Stomach smooth muscle (tissue), 2 donors: ENCODE measurements at regions not wholly inside any gene's neighbourhood (a gene's known extent, or its start where the extent isn't known, plus 50 kb on each side); places are given as distances from the start of the nearest gene placed in this dataset.

Experiments
- H3K27ac ChIP-seq: one replicate; pipeline ENCODE4 v1.7.0; 2013; ENCODE audit warnings: mild to moderate bottlenecking, low read length, inconsistent platforms
- H3K27me3 ChIP-seq, 2 donors: one replicate each; pipeline ENCODE4 v1.7.0; 2013; ENCODE audit warnings: low read length in 2 of 2; ENCODE audit not compliant: insufficient read depth in 2 of 2, control insufficient read depth in 1 of 2
- H3K36me3 ChIP-seq, 2 donors: one replicate each; pipeline ENCODE4 v1.7.0; 2013; ENCODE audit warnings: low read length in 2 of 2; ENCODE audit not compliant: control insufficient read depth in 2 of 2, insufficient read depth in 2 of 2
- H3K4me1 ChIP-seq: one replicate; pipeline ENCODE4 v1.7.0; 2013; ENCODE audit warnings: low read length; ENCODE audit not compliant: control insufficient read depth, insufficient read depth
- H3K4me3 ChIP-seq, 2 donors: one replicate each; pipeline ENCODE4 v1.7.0; 2013; ENCODE audit warnings: low read length in 2 of 2
- H3K9ac ChIP-seq, 2 donors: one replicate each; pipeline ENCODE4 v1.7.0; 2013; ENCODE audit warnings: low read length in 2 of 2, mild to moderate bottlenecking in 1 of 2
- H3K9me3 ChIP-seq, 2 donors: one replicate each; pipeline ENCODE4 v1.7.0; 2013; ENCODE audit warnings: low read length in 2 of 2; ENCODE audit not compliant: control insufficient read depth in 2 of 2
- donor health status: healthy.
- donor health status: Pancreatic carcinoma.

- H3K27ac ChIP-seq, result no peak overlapping the region
- no peaks in the 10 kb centered on the region for H3K27me3 ChIP-seq
- no peaks in the 10 kb centered on the region for H3K36me3 ChIP-seq
- no peak overlapping the region for H3K4me3 ChIP-seq
- no peaks in the 10 kb centered on the region for H3K4me1 ChIP-seq
- no peaks in the 10 kb centered on the region for H3K9me3 ChIP-seq
- H3K9ac ChIP-seq, result no peak overlapping the region
Observed at GRCh38 chr18:42401131-42401673, 446.2 kb downstream of the PIK3C3 start.

GRCh38 chr18:42404151-42404550 is 449.1 kb downstream of the PIK3C3 start:
- Histone ChIP-seq H3K27me3 (no peaks in the 10 kb centered on the region), H3K36me3 (no peaks in the 10 kb centered on the region), H3K27ac (no peak overlapping the region), H3K4me1 (no peaks in the 10 kb centered on the region), H3K9me3 (no peaks in the 10 kb centered on the region), H3K9ac (no peak overlapping the region), H3K4me3 (no peak overlapping the region)

GRCh38 chr18:42409005-42409404 is 454.0 kb downstream of the PIK3C3 start:
- Histone ChIP-seq H3K27ac (no peak overlapping the region), H3K4me1 (no peaks in the 10 kb centered on the region), H3K36me3 (no peaks in the 10 kb centered on the region), H3K4me3 (no peak overlapping the region), H3K9ac (no peak overlapping the region), H3K9me3 (no peaks in the 10 kb centered on the region), H3K27me3 (no peaks in the 10 kb centered on the region)

- Histone ChIP-seq H3K27me3 (no peaks in the 10 kb centered on the region), H3K27ac (no peak overlapping the region), H3K4me1 (no peaks in the 10 kb centered on the region), H3K36me3 (no peaks in the 10 kb centered on the region), H3K9ac (no peak overlapping the region), H3K9me3 (no peaks in the 10 kb centered on the region), H3K4me3 (no peak overlapping the region)
Observed at GRCh38 chr18:42412281-42412680, 457.2 kb downstream of the PIK3C3 start.

GRCh38 chr18:42412896-42413295 is 457.9 kb downstream of the PIK3C3 start:
- Histone ChIP-seq H3K9ac (no peak overlapping the region), H3K4me1 (no peaks in the 10 kb centered on the region), H3K36me3 (no peaks in the 10 kb centered on the region), H3K9me3 (no peaks in the 10 kb centered on the region), H3K27me3 (no peaks in the 10 kb centered on the region), H3K27ac (no peak overlapping the region), H3K4me3 (no peak overlapping the region)

GRCh38 chr18:42413870-42414269 is 458.8 kb downstream of the PIK3C3 start:
- H3K9me3 ChIP-seq, result no peaks in the 10 kb centered on the region
- H3K9ac ChIP-seq, result no peak overlapping the region
- H3K27ac ChIP-seq, result no peak overlapping the region
- no peak overlapping the region for H3K4me3 ChIP-seq
- H3K36me3 ChIP-seq, result no peaks in the 10 kb centered on the region
- no peaks in the 10 kb centered on the region for H3K4me1 ChIP-seq
- no peaks in the 10 kb centered on the region for H3K27me3 ChIP-seq

- Histone ChIP-seq H3K27me3 (no peaks in the 10 kb centered on the region), H3K4me3 (no peak overlapping the region), H3K9ac (no peak overlapping the region), H3K4me1 (no peaks in the 10 kb centered on the region), H3K27ac (no peak overlapping the region), H3K9me3 (no peaks in the 10 kb centered on the region), H3K36me3 (no peaks in the 10 kb centered on the region)
Observed at GRCh38 chr18:42414756-42415454, 459.9 kb downstream of the PIK3C3 start.

GRCh38 chr18:42417189-42417588 is 462.2 kb downstream of the PIK3C3 start:
- H3K27me3 ChIP-seq, result no peaks in the 10 kb centered on the region
- no peaks in the 10 kb centered on the region for H3K9me3 ChIP-seq
- H3K9ac ChIP-seq, result no peak overlapping the region
- H3K4me3 ChIP-seq, result no peak overlapping the region
- H3K36me3 ChIP-seq, result no peaks in the 10 kb centered on the region
- no peak overlapping the region for H3K27ac ChIP-seq
- H3K4me1 ChIP-seq, result no peaks in the 10 kb centered on the region

GRCh38 chr18:42418121-42418520 is 463.1 kb downstream of the PIK3C3 start:
- Histone ChIP-seq H3K4me1 (no peaks in the 10 kb centered on the region), H3K4me3 (no peak overlapping the region), H3K27ac (no peak overlapping the region), H3K9me3 (no peaks in the 10 kb centered on the region), H3K36me3 (no peaks in the 10 kb centered on the region), H3K27me3 (no peaks in the 10 kb centered on the region), H3K9ac (no peak overlapping the region)

- no peak overlapping the region for H3K4me3 ChIP-seq
- H3K4me1 ChIP-seq, result no peaks in the 10 kb centered on the region
- no peaks in the 10 kb centered on the region for H3K27me3 ChIP-seq
- H3K36me3 ChIP-seq, result no peaks in the 10 kb centered on the region
- no peaks in the 10 kb centered on the region for H3K9me3 ChIP-seq
- no peak overlapping the region for H3K9ac ChIP-seq
- no peak overlapping the region for H3K27ac ChIP-seq
Observed at GRCh38 chr18:42425025-42425424, 470.0 kb downstream of the PIK3C3 start.

GRCh38 chr18:42426496-42427015 is 471.5 kb downstream of the PIK3C3 start:
- no peaks in the 10 kb centered on the region for H3K36me3 ChIP-seq
- no peaks in the 10 kb centered on the region for H3K9me3 ChIP-seq
- no peaks in the 10 kb centered on the region for H3K27me3 ChIP-seq
- no peaks in the 10 kb centered on the region for H3K4me1 ChIP-seq
- no peak overlapping the region for H3K9ac ChIP-seq
- H3K4me3 ChIP-seq, result no peak overlapping the region
- no peak overlapping the region for H3K27ac ChIP-seq
